A549 (cell line): ENCODE measurements at regions not wholly inside any gene's neighbourhood (a gene's known extent, or its start where the extent isn't known, plus 50 kb on each side); places are given as distances from the start of the nearest gene placed in this dataset.

Experiments used
- ATAC-seq, 2 experiments: fragments of 200-7000 bp in 1 of 2; fragments of >200 bp in 1 of 2; cut with Nextera tagmentation in 1 of 2; cut with Tn5 transposase in 1 of 2; 3 replicates each; pipeline versions ENCODE4 v1.8.0 to v1.9.1; 2018 to 2020; ENCODE audit warnings: mild to moderate bottlenecking in 1 of 2, moderate library complexity in 1 of 2
- CTCF ChIA-PET: fragments of 300-600 bp; sonication (Branson Sonifier 250); formaldehyde crosslinking; extraction: SDS; loops from one replicate; lab custom pipeline; 2021; ENCODE audit warnings: antibody characterized with exemption, inconsistent platforms; lab: Yijun Ruan, JAX
- POLR2A ChIA-PET: fragments of 350-600 bp; formaldehyde crosslinking; extraction: SDS; loops from one replicate; lab custom pipeline; 2021; ENCODE audit warnings: antibody characterized with exemption, inconsistent platforms; lab: Yijun Ruan, JAX
- DNase-seq, 2 experiments: peaks; one replicate each; pipeline versions ENCODE4 v3.0.0 to v3.0.0-alpha.2; 2011 to 2016; ENCODE audit warnings: low read depth in 1 of 2, low spot score in 1 of 2
- FAIRE-seq: peaks from 2 replicates; lab custom pipeline; 2011; peaks lifted over from hg19 to GRCh38; lab: Jason Lieb, UNC
- H3K27ac ChIP-seq, 2 experiments: fragments of >200 bp; sonication (Bioruptor Twin); formaldehyde crosslinking; 3 replicates each; pipeline ENCODE4 v1.5.1; 2016 to 2017
- H3K4me1 ChIP-seq: fragments of >200 bp; sonication (Bioruptor Twin); formaldehyde crosslinking; 3 replicates; pipeline ENCODE4 v1.6.1; 2016
- H3K4me2 ChIP-seq: fragments of >200 bp; sonication (Bioruptor Twin); formaldehyde crosslinking; 3 replicates; pipeline ENCODE4 v1.6.1; 2016
- H3K4me3 ChIP-seq: fragments of >200 bp; sonication (Bioruptor Twin); formaldehyde crosslinking; 3 replicates; pipeline ENCODE4 v1.5.1; 2016
- H3K9me3 ChIP-seq: fragments of >200 bp; sonication (Bioruptor Twin); formaldehyde crosslinking; 3 replicates; pipeline ENCODE4 v1.6.1; 2016
- BHLHE40 ChIP-seq: IDR thresholded peaks from 2 replicates; pipeline ENCODE4 v1.6.1; 2012; ENCODE audit warnings: low read depth, low read length, inconsistent platforms
- CBX2 ChIP-seq: fragments of 200-600 bp; sonication (generic); IDR thresholded peaks from 2 replicates; pipeline ENCODE4 v1.6.1; 2016; ENCODE audit warnings: low read depth, mild to moderate bottlenecking, borderline replicate concordance
- CEBPB ChIP-seq, 2 experiments: fragments of >200 bp in 1 of 2; sonication (Bioruptor Twin) in 1 of 2; formaldehyde crosslinking in 1 of 2; IDR thresholded peaks; 2 replicates each; pipeline ENCODE4 v1.6.1; 2012 to 2016
- ESRRA ChIP-seq: fragments of 150-350 bp; IDR thresholded peaks from 2 replicates; pipeline ENCODE4 v1.6.1; 2014; ENCODE audit warnings: mild to moderate bottlenecking, low read length, borderline replicate concordance
- FOXS1 ChIP-seq: fragments of 250-450 bp; sonication (Bioruptor Pico); IDR thresholded peaks from 2 replicates; pipeline ENCODE4 v1.5.0; 2020; ENCODE audit warnings: mild to moderate bottlenecking, moderate library complexity
- GATA3 ChIP-seq: IDR thresholded peaks from 2 replicates; pipeline ENCODE4 v1.6.1; 2012; ENCODE audit warnings: borderline replicate concordance
- HES2 ChIP-seq: fragments of >200 bp; sonication (Bioruptor Twin); formaldehyde crosslinking; IDR thresholded peaks from 2 replicates; pipeline ENCODE4 v1.6.1; 2016
- JUNB ChIP-seq: fragments of >200 bp; sonication (Bioruptor Twin); formaldehyde crosslinking; IDR thresholded peaks from 2 replicates; pipeline ENCODE4 v1.6.1; 2016
- KDM1A ChIP-seq: fragments of 200-600 bp; sonication (generic); IDR thresholded peaks from 2 replicates; pipeline ENCODE4 v1.6.1; 2016; ENCODE audit warnings: low read depth, mild to moderate bottlenecking
- MAZ ChIP-seq: fragments of 150-350 bp; IDR thresholded peaks from 2 replicates; pipeline ENCODE4 v1.6.1; 2014; ENCODE audit warnings: antibody characterized with exemption, low read depth, low read length, borderline replicate concordance
- MYC ChIP-seq: IDR thresholded peaks from 2 replicates; pipeline ENCODE4 v1.6.1; 2012; ENCODE audit warnings: mild to moderate bottlenecking, inconsistent platforms, low read length, improper control_type of control experiment, borderline replicate concordance
- NPAS2 ChIP-seq: fragments of 250-450 bp; sonication (Bioruptor Pico); IDR thresholded peaks from 2 replicates; pipeline ENCODE4 v1.8.0; 2022; ENCODE audit warnings: mild to moderate bottlenecking, moderate library complexity, borderline replicate concordance
- PHF8 ChIP-seq: fragments of 200-600 bp; sonication (generic); IDR thresholded peaks from 2 replicates; pipeline ENCODE4 v1.6.1; 2016; ENCODE audit warnings: low read depth, mild to moderate bottlenecking, antibody characterized with exemption, moderate library complexity, borderline replicate concordance
- POLR2A ChIP-seq: IDR thresholded peaks from 2 replicates; pipeline ENCODE4 v1.6.1; 2012; ENCODE audit warnings: mild to moderate bottlenecking, low read length
- SREBF2 ChIP-seq: fragments of 450-650 bp; IDR thresholded peaks from 2 replicates; pipeline ENCODE4 v1.6.1; 2014; ENCODE audit warnings: mild to moderate bottlenecking, moderate library complexity
- TP53 ChIP-seq: fragments of 250-450 bp; sonication (Bioruptor Pico); IDR thresholded peaks from 2 replicates; pipeline ENCODE4 v1.5.0; 2021; ENCODE audit warnings: mild to moderate bottlenecking, moderate library complexity
- ZFP36 ChIP-seq: fragments of 450-650 bp; IDR thresholded peaks from 2 replicates; pipeline ENCODE4 v1.6.1; 2014; ENCODE audit warnings: borderline replicate concordance; ENCODE audit not compliant: partially characterized antibody
- ZSCAN20 ChIP-seq: fragments of 250-450 bp; sonication (Bioruptor Pico); IDR thresholded peaks from 2 replicates; pipeline ENCODE4 v1.8.0; 2022; ENCODE audit warnings: mild to moderate bottlenecking, moderate library complexity
- WGBS: methylation state at CpG from one replicate; pipeline ENCODE4 v1.1.6; 2017; ENCODE audit errors: missing lambda C conversion rate; 5-methylcytosine and 5-hydroxymethylcytosine counted together
- TF ChIP-seq, protein P1 (sequence below): fragments of 150-350 bp; IDR thresholded peaks from 2 replicates; pipeline ENCODE4 v1.6.1; 2014; ENCODE audit warnings: low read depth, mild to moderate bottlenecking, low read length
- TF ChIP-seq, protein P2 (sequence below): fragments of 250-450 bp; sonication (Bioruptor Pico); IDR thresholded peaks from 2 replicates; pipeline ENCODE4 v1.5.0; 2020; ENCODE audit warnings: low read depth, mild to moderate bottlenecking, moderate library complexity
- TF ChIP-seq, protein P3 (sequence below): fragments of >200 bp; sonication (Bioruptor Twin); formaldehyde crosslinking; IDR thresholded peaks from 3 replicates; pipeline ENCODE4 v1.5.1; 2016

- 69% methylated on average over 2 of the region's 2 CpGs for WGBS
- ATAC-seq (no peak), DNase-seq (no peak), FAIRE-seq (no peak)
- Histone ChIP-seq H3K4me3 (no peak overlapping the region), H3K9me3 (no peaks in the 10 kb centered on the region), H3K4me2 (no peak overlapping the region), H3K4me1 (no peaks in the 10 kb centered on the region), H3K27ac (no peak overlapping the region)
- POLR2A ChIA-PET: no interaction called here
- TF ChIP-seq, protein P1, sequence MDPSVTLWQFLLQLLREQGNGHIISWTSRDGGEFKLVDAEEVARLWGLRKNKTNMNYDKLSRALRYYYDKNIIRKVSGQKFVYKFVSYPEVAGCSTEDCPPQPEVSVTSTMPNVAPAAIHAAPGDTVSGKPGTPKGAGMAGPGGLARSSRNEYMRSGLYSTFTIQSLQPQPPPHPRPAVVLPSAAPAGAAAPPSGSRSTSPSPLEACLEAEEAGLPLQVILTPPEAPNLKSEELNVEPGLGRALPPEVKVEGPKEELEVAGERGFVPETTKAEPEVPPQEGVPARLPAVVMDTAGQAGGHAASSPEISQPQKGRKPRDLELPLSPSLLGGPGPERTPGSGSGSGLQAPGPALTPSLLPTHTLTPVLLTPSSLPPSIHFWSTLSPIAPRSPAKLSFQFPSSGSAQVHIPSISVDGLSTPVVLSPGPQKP: no peak
- TF ChIP-seq TP53 (CRISPR knock-in tag) (no peak), JUNB (no peak), GATA3 (no peak), SREBF2 (no peak), CBX2 (no peak), BHLHE40 (no peak), HES2 (no peak), ZFP36 (no peak), FOXS1 (CRISPR knock-in tag) (no peak), PHF8 (no peak), ZSCAN20 (CRISPR knock-in tag) (no peak), POLR2A (no peak), KDM1A (no peak), NPAS2 (no peak), MAZ (no peak), CEBPB (IDR thresholded peaks at IDR 0.05) (no peak), ESRRA (no peak)
- TF ChIP-seq, protein P2, sequence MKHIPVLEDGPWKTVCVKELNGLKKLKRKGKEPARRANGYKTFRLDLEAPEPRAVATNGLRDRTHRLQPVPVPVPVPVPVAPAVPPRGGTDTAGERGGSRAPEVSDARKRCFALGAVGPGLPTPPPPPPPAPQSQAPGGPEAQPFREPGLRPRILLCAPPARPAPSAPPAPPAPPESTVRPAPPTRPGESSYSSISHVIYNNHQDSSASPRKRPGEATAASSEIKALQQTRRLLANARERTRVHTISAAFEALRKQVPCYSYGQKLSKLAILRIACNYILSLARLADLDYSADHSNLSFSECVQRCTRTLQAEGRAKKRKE: no peak
- TF ChIP-seq, protein P3, sequence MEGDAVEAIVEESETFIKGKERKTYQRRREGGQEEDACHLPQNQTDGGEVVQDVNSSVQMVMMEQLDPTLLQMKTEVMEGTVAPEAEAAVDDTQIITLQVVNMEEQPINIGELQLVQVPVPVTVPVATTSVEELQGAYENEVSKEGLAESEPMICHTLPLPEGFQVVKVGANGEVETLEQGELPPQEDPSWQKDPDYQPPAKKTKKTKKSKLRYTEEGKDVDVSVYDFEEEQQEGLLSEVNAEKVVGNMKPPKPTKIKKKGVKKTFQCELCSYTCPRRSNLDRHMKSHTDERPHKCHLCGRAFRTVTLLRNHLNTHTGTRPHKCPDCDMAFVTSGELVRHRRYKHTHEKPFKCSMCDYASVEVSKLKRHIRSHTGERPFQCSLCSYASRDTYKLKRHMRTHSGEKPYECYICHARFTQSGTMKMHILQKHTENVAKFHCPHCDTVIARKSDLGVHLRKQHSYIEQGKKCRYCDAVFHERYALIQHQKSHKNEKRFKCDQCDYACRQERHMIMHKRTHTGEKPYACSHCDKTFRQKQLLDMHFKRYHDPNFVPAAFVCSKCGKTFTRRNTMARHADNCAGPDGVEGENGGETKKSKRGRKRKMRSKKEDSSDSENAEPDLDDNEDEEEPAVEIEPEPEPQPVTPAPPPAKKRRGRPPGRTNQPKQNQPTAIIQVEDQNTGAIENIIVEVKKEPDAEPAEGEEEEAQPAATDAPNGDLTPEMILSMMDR: no peak
- CTCF ChIA-PET: no interaction called here
Measured at GRCh38 chr4:14157262-14157661, 529.7 kb upstream of the BOD1L1 start.

- TF ChIP-seq MYC: no peak
- Histone ChIP-seq H3K4me3 (no peak overlapping the region), H3K4me2 (no peak overlapping the region), H3K27ac (peak overlapping the region in 1 of 2 experiments; percentile 7; a peak in 1 of 6 replicates), H3K9me3 (no peaks in the 10 kb centered on the region), H3K4me1 (peaks cover 21% of the 10 kb centered on the region)
- ChIA-PET POLR2A (no interaction called here), CTCF (no interaction called here)
- FAIRE-seq (no peak), DNase-seq (no peak), ATAC-seq (no peak)
- 82% methylated on average over 3 of the region's 3 CpGs for WGBS
Measured at GRCh38 chr4:14165222-14165920, 537.8 kb upstream of the BOD1L1 start.
